H9 (cell line): ENCODE measurements at regions not wholly inside any gene's neighbourhood (a gene's known extent, or its start where the extent isn't known, plus 50 kb on each side); places are given as distances from the start of the nearest gene placed in this dataset.

ENCODE experiments used
- DNase-seq: peaks from one replicate; pipeline ENCODE4 v3.0.0-alpha.2; 2017
- H2AFZ ChIP-seq: one replicate; pipeline ENCODE4 v1.6.1; 2013; ENCODE audit warnings: mild to moderate bottlenecking, low read length, control low read depth, moderate library complexity
- H2AK5ac ChIP-seq: 2 replicates; pipeline ENCODE4 v1.6.1; 2013; ENCODE audit warnings: low read length, control low read depth, mixed read lengths; ENCODE audit not compliant: insufficient read length
- H2BK120ac ChIP-seq: one replicate; pipeline ENCODE4 v1.6.1; 2013; ENCODE audit warnings: low read depth, mild to moderate bottlenecking, low read length, control low read depth, inconsistent platforms; ENCODE audit not compliant: poor library complexity, severe bottlenecking
- H2BK12ac ChIP-seq: 2 replicates; pipeline ENCODE4 v1.6.1; 2013; ENCODE audit warnings: low read length, control low read depth, mixed read lengths, low read depth; ENCODE audit not compliant: insufficient read length
- H2BK15ac ChIP-seq: 2 replicates; pipeline ENCODE4 v1.6.1; 2013; ENCODE audit warnings: low read depth, low read length, control low read depth
- H2BK20ac ChIP-seq: one replicate; pipeline ENCODE4 v1.6.1; 2013; ENCODE audit warnings: low read depth, mild to moderate bottlenecking, low read length, control low read depth, inconsistent platforms; ENCODE audit not compliant: poor library complexity, severe bottlenecking
- H2BK5ac ChIP-seq: 2 replicates; pipeline ENCODE4 v1.6.1; 2013; ENCODE audit warnings: low read length, control low read depth, mixed read lengths; ENCODE audit not compliant: insufficient read length
- H3K14ac ChIP-seq: 2 replicates; pipeline ENCODE4 v1.6.1; 2013; ENCODE audit warnings: low read length, control low read depth; ENCODE audit not compliant: insufficient read depth
- H3K18ac ChIP-seq: 2 replicates; pipeline ENCODE4 v1.6.1; 2013; ENCODE audit warnings: low read depth, mild to moderate bottlenecking, mixed read lengths, low read length, control low read depth; ENCODE audit not compliant: insufficient read length
- H3K23ac ChIP-seq: 2 replicates; pipeline ENCODE4 v1.6.1; 2013; ENCODE audit warnings: low read length, control low read depth, mixed read lengths, low read depth; ENCODE audit not compliant: insufficient read length
- H3K23me2 ChIP-seq: 2 replicates; pipeline ENCODE4 v1.6.1; 2013; ENCODE audit warnings: low read depth, mild to moderate bottlenecking, mixed read lengths, low read length, control low read depth; ENCODE audit not compliant: insufficient read length, poor library complexity, severe bottlenecking
- H3K27ac ChIP-seq: 2 replicates; pipeline ENCODE4 v1.5.1; 2013; ENCODE audit warnings: low read length, control low read depth, mixed read lengths, low read depth; ENCODE audit not compliant: insufficient read length
- H3K27me3 ChIP-seq: 2 replicates; pipeline ENCODE4 v1.6.1; 2013; ENCODE audit warnings: low read length, control low read depth, inconsistent platforms; ENCODE audit not compliant: insufficient read depth
- H3K4ac ChIP-seq: 2 replicates; pipeline ENCODE4 v1.6.1; 2013; ENCODE audit warnings: low read depth, mild to moderate bottlenecking, control low read depth, inconsistent platforms, low read length, moderate library complexity
- H3K4me1 ChIP-seq: 2 replicates; pipeline ENCODE4 v1.6.1; 2013; ENCODE audit warnings: low read length, control low read depth, inconsistent platforms; ENCODE audit not compliant: insufficient read depth
- H3K4me2 ChIP-seq: 2 replicates; pipeline ENCODE4 v1.6.1; 2013; ENCODE audit warnings: low read length, control low read depth, mixed read lengths; ENCODE audit not compliant: insufficient read length, insufficient read depth
- H3K56ac ChIP-seq: 2 replicates; pipeline ENCODE4 v1.6.1; 2013; ENCODE audit warnings: low read depth, mild to moderate bottlenecking, mixed read lengths, low read length, control low read depth; ENCODE audit not compliant: insufficient read length
- H3K79me1 ChIP-seq: 2 replicates; pipeline ENCODE4 v1.6.1; 2013; ENCODE audit warnings: low read depth, mild to moderate bottlenecking, moderate library complexity, low read length, control low read depth, inconsistent platforms; ENCODE audit not compliant: insufficient read depth, poor library complexity, severe bottlenecking
- H3K79me2 ChIP-seq: 2 replicates; pipeline ENCODE4 v1.6.1; 2013; ENCODE audit warnings: low read length, control low read depth, inconsistent platforms; ENCODE audit not compliant: insufficient read depth
- H3K9ac ChIP-seq: 2 replicates; pipeline ENCODE4 v1.6.1; 2013; ENCODE audit warnings: low read length, control low read depth, mixed read lengths; ENCODE audit not compliant: insufficient read length; ENCODE audit errors: extremely low read depth
- H3K9me3 ChIP-seq: one replicate; pipeline ENCODE4 v1.6.1; 2013; ENCODE audit warnings: low read depth, low read length, inconsistent platforms; ENCODE audit not compliant: control insufficient read depth
- H3T11ph ChIP-seq: one replicate; pipeline ENCODE4 v1.6.1; 2013; ENCODE audit warnings: mild to moderate bottlenecking, low read length, control low read depth, inconsistent platforms
- H4K20me1 ChIP-seq: one replicate; pipeline ENCODE4 v1.6.1; 2013; ENCODE audit not compliant: control insufficient read depth, insufficient read length, insufficient read depth
- H4K5ac ChIP-seq: 2 replicates; pipeline ENCODE4 v1.6.1; 2013; ENCODE audit warnings: low read depth, mild to moderate bottlenecking, mixed read lengths, low read length, control low read depth; ENCODE audit not compliant: insufficient read length
- H4K8ac ChIP-seq: replicated peaks from 2 replicates; pipeline ENCODE4 v1.6.1; 2013; ENCODE audit warnings: low read length, control low read depth, mixed read lengths, low read depth; ENCODE audit not compliant: insufficient read length
- H4K91ac ChIP-seq: 2 replicates; pipeline ENCODE4 v1.6.1; 2013; ENCODE audit warnings: low read depth, mild to moderate bottlenecking, moderate library complexity, mixed read lengths, low read length, control low read depth; ENCODE audit not compliant: insufficient read length
- H3K27ac Mint-ChIP-seq, 3 experiments: 2 replicates in 2 of 3; 3 replicates in 1 of 3; pipeline ENCODE4 v1.8.0; 2020 to 2021; ENCODE audit warnings: mixed read lengths in 3 of 3, mild to moderate bottlenecking in 1 of 3, moderate library complexity in 1 of 3
- H3K27me3 Mint-ChIP-seq: 2 replicates; pipeline ENCODE4 v1.8.0; 2021; ENCODE audit warnings: low read depth, mild to moderate bottlenecking, moderate library complexity, mixed read lengths
- H3K36me3 Mint-ChIP-seq, 3 experiments: 2 replicates in 2 of 3; 3 replicates in 1 of 3; pipeline ENCODE4 v1.8.0; 2020 to 2021; ENCODE audit warnings: low read depth in 3 of 3, mixed read lengths in 3 of 3; ENCODE audit not compliant: insufficient read depth in 1 of 3
- H3K4me1 Mint-ChIP-seq, 2 experiments: 2 replicates each; pipeline ENCODE4 v1.8.0; 2020; ENCODE audit warnings: mixed read lengths in 2 of 2
- H3K4me3 Mint-ChIP-seq, 2 experiments: 2 replicates in 1 of 2; 3 replicates in 1 of 2; pipeline ENCODE4 v1.8.0; 2020 to 2021; ENCODE audit warnings: mild to moderate bottlenecking in 2 of 2, mixed read lengths in 2 of 2, moderate library complexity in 1 of 2
- H3K9me3 Mint-ChIP-seq, 2 experiments: 2 replicates in 1 of 2; 3 replicates in 1 of 2; pipeline ENCODE4 v1.8.0; 2020; ENCODE audit warnings: mild to moderate bottlenecking in 2 of 2, mixed read lengths in 2 of 2, moderate library complexity in 1 of 2
- WGBS: extraction: QIAGEN DNeasy Blood & Tissue Kit; methylation state at CpG from one replicate; pipeline ENCODE4 v1.1.7; 2013; ENCODE audit warnings: missing lambda C conversion rate, low lambda C conversion rate, mixed read lengths; ENCODE audit not compliant: insufficient read length; ENCODE audit errors: extremely low coverage; 5-methylcytosine and 5-hydroxymethylcytosine counted together
- TF ChIP-seq, protein P1 (sequence below): fragments of 200-600 bp; sonication (generic); conservative IDR thresholded peaks from 3 replicates; pipeline ENCODE4 v1.8.0; 2021; ENCODE audit warnings: antibody characterized with exemption, mild to moderate bottlenecking

DNA sequence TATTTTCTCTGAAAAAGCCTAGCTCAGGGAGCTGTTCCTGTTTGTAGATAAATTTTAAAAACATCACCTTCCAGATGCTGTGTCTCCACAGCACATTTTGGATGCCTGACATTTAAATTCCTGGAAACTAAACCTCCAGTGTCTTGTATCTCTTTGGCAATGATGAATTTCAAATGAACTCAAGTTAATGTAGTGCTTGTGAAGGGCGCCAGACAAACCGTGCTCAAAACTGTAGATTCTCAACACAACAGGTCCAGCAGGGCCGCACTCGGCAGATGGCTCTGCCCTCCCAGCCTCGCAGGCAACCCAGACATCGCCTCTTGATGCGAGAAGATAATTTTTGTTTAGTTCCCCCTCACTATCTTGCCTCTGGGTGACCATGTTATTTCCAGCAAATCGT is 432.9 kb downstream of the VRK1 start:
- Histone ChIP-seq H3K14ac (no peak overlapping the region), H3K23me2 (no peaks in the 10 kb centered on the region), H3K27ac (no peak overlapping the region), H2AK5ac (no peak overlapping the region), H2AFZ (no peak overlapping the region), H4K8ac (no peak overlapping the region), H4K91ac (no peak overlapping the region), H3K79me1 (no peaks in the 10 kb centered on the region), H3K9me3 (no peaks in the 10 kb centered on the region), H3K79me2 (no peaks in the 10 kb centered on the region), H2BK12ac (no peak overlapping the region), H3K4me2 (no peak overlapping the region), H2BK120ac (no peak overlapping the region), H2BK20ac (no peak overlapping the region), H3T11ph (no peak overlapping the region), H3K4me1 (no peaks in the 10 kb centered on the region), H3K4ac (no peak overlapping the region), H4K20me1 (no peaks in the 10 kb centered on the region), H3K18ac (no peak overlapping the region), H4K5ac (no peak overlapping the region), H3K27me3 (no peaks in the 10 kb centered on the region), H3K9ac (no peak overlapping the region), H2BK5ac (no peak overlapping the region), H2BK15ac (no peak overlapping the region), H3K56ac (no peak overlapping the region), H3K23ac (no peak overlapping the region)
- WGBS: no CpG with 5 or more reads among the region's 8 CpGs
- H3K27ac Mint-ChIP-seq: no peak overlapping the region; a peak in 1 of 7 replicates
- no peaks in the 10 kb centered on the region for H3K9me3 Mint-ChIP-seq
- H3K27me3 Mint-ChIP-seq: peaks cover 4% of the 10 kb centered on the region
- no peaks in the 10 kb centered on the region for H3K36me3 Mint-ChIP-seq
- no peak for DNase-seq
- H3K4me3 Mint-ChIP-seq: no peak overlapping the region
- no peaks in the 10 kb centered on the region for H3K4me1 Mint-ChIP-seq
- TF ChIP-seq, protein P1, sequence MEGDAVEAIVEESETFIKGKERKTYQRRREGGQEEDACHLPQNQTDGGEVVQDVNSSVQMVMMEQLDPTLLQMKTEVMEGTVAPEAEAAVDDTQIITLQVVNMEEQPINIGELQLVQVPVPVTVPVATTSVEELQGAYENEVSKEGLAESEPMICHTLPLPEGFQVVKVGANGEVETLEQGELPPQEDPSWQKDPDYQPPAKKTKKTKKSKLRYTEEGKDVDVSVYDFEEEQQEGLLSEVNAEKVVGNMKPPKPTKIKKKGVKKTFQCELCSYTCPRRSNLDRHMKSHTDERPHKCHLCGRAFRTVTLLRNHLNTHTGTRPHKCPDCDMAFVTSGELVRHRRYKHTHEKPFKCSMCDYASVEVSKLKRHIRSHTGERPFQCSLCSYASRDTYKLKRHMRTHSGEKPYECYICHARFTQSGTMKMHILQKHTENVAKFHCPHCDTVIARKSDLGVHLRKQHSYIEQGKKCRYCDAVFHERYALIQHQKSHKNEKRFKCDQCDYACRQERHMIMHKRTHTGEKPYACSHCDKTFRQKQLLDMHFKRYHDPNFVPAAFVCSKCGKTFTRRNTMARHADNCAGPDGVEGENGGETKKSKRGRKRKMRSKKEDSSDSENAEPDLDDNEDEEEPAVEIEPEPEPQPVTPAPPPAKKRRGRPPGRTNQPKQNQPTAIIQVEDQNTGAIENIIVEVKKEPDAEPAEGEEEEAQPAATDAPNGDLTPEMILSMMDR: no peak
